Mesothelial cell of epicardium (in vitro differentiated cells): ENCODE measurements at regions not wholly inside any gene's neighbourhood (a gene's known extent, or its start where the extent isn't known, plus 50 kb on each side); places are given as distances from the start of the nearest gene placed in this dataset.

Source experiments
- DNase-seq, 2 experiments: peaks; one replicate each; pipeline ENCODE4 v3.0.0; 2021; ENCODE audit warnings: low spot score in 2 of 2; ENCODE audit not compliant: unreplicated experiment in 2 of 2
- H3K27ac Mint-ChIP-seq: 2 replicates; pipeline ENCODE4 v1.8.0; 2021; ENCODE audit warnings: mixed read lengths
- H3K27me3 Mint-ChIP-seq: 2 replicates; pipeline ENCODE4 v1.8.0; 2021; ENCODE audit warnings: low read depth, mixed read lengths
- H3K36me3 Mint-ChIP-seq: 2 replicates; pipeline ENCODE4 v1.8.0; 2021; ENCODE audit warnings: mixed read lengths
- H3K4me1 Mint-ChIP-seq: 2 replicates; pipeline ENCODE4 v1.8.0; 2021; ENCODE audit warnings: mixed read lengths
- H3K4me3 Mint-ChIP-seq: 2 replicates; pipeline ENCODE4 v1.8.0; 2021; ENCODE audit warnings: mild to moderate bottlenecking, moderate library complexity, mixed read lengths
- H3K9me3 Mint-ChIP-seq: 2 replicates; pipeline ENCODE4 v1.8.0; 2021; ENCODE audit warnings: mixed read lengths
- CTCF ChIP-seq: fragments of 200-600 bp; sonication (generic); IDR thresholded peaks from one replicate; pipeline ENCODE4 v1.5.0; 2021; ENCODE audit warnings: antibody characterized with exemption; ENCODE audit not compliant: unreplicated experiment

DNA sequence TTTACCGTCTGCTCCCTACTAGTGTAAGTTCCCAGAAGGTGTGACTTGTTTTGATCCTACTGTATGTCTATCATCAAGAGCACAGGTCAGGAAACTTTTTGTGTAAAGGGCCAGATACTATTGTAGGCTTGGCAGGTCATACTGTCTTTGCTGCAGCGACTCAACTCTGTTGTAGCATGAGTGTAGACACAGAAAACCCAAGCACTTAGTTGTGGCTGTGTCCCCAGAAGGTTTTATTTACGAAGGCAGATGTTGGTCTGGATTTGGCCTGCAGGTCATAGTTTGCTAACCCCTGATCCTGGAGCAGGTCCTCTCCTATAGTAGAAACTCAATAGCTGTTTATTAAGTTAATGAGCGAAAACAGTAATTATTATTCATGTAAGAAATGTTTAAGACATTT is 365.9 kb upstream of the B3GALT2 start:
- Mint-ChIP-seq H3K4me3 (no peak overlapping the region), H3K27ac (no peak overlapping the region), H3K9me3 (peaks cover 9% of the 10 kb centered on the region), H3K27me3 (no peaks in the 10 kb centered on the region), H3K36me3 (no peaks in the 10 kb centered on the region), H3K4me1 (no peaks in the 10 kb centered on the region)
- no peak for DNase-seq
- TF ChIP-seq CTCF, result no peak

DNA sequence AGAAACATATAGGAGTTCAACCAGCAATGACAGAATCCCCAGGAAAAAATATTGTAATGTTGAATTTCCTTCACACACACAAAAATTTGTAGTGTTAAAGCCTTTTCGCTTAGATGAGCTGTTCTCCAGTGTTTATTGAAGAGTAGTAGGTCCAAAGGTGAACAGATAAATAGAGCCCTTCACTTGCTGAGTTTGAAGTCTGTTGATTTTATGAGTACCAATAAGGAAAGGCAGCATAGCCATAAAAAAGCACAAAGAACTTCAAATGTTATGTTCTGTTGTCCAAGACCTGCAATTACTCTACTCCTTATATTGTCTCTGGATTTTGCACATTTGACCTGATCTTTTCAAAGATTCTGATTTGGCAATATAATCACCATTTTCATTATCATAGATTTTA is 362.7 kb upstream of the B3GALT2 start:
- no peak for TF ChIP-seq CTCF
- no peak for DNase-seq
- H3K9me3 Mint-ChIP-seq, result peaks cover 3% of the 10 kb centered on the region
- H3K27me3 Mint-ChIP-seq, result no peaks in the 10 kb centered on the region
- no peak overlapping the region for H3K4me3 Mint-ChIP-seq
- H3K4me1 Mint-ChIP-seq, result no peaks in the 10 kb centered on the region
- H3K27ac Mint-ChIP-seq, result no peak overlapping the region
- no peaks in the 10 kb centered on the region for H3K36me3 Mint-ChIP-seq

DNA sequence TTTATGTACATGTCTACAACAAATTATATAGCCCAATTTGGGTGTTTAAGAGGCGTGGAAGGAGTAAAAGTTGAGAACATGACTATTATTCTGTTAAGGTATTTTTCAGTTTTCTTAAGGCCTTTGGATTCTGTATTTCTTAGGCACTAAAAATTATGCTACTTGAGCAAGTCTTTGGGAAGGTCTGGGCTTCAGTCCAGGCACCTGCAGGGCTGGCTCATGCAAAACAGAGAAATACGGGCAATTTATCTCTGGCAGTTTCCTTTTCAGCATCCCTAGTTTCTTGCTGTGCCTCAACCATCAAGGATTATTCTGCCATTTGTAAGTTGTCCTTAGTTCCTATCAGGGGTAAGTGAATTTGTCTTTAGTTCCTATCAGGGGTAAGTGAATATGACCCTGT is 358.8 kb upstream of the B3GALT2 start:
- Mint-ChIP-seq H3K9me3 (peaks cover 3% of the 10 kb centered on the region), H3K4me3 (no peak overlapping the region), H3K4me1 (peaks cover 7% of the 10 kb centered on the region), H3K27me3 (no peaks in the 10 kb centered on the region), H3K36me3 (no peaks in the 10 kb centered on the region), H3K27ac (no peak overlapping the region)
- no peak for TF ChIP-seq CTCF
- DNase-seq, result no peak

- Mint-ChIP-seq H3K27ac (no peak overlapping the region), H3K4me3 (no peak overlapping the region), H3K36me3 (no peaks in the 10 kb centered on the region), H3K4me1 (peaks cover 7% of the 10 kb centered on the region), H3K27me3 (no peaks in the 10 kb centered on the region), H3K9me3 (no peaks in the 10 kb centered on the region)
- no peak for DNase-seq
- TF ChIP-seq CTCF, result no peak
Measured at GRCh38 chr1:193543259-193543658, 356.8 kb upstream of the B3GALT2 start.

GRCh38 chr1:193542690-193543089 is 356.3 kb upstream of the B3GALT2 start:
- H3K27ac Mint-ChIP-seq, result no peak overlapping the region
- H3K9me3 Mint-ChIP-seq, result no peaks in the 10 kb centered on the region
- no peak overlapping the region for H3K4me3 Mint-ChIP-seq
- peaks cover 7% of the 10 kb centered on the region for H3K4me1 Mint-ChIP-seq
- H3K36me3 Mint-ChIP-seq, result no peaks in the 10 kb centered on the region
- no peaks in the 10 kb centered on the region for H3K27me3 Mint-ChIP-seq
- no peak for DNase-seq
- TF ChIP-seq CTCF, result no peak

GRCh38 chr1:193540511-193540910 is 354.1 kb upstream of the B3GALT2 start:
- Mint-ChIP-seq H3K9me3 (no peaks in the 10 kb centered on the region), H3K27me3 (no peaks in the 10 kb centered on the region), H3K36me3 (no peaks in the 10 kb centered on the region), H3K4me3 (no peak overlapping the region), H3K4me1 (peaks cover 7% of the 10 kb centered on the region), H3K27ac (no peak overlapping the region)
- DNase-seq, result no peak
- no peak for TF ChIP-seq CTCF
